GM06990 (cell line): ENCODE measurements at regions not wholly inside any gene's neighbourhood (a gene's known extent, or its start where the extent isn't known, plus 50 kb on each side); places are given as distances from the start of the nearest gene placed in this dataset.
"Not testable (repeated sequence)": the region's sequence is repeated elsewhere in the genome, so short reads cannot be mapped to it uniquely, and the experiment has no call there.

Experiments
- DNase-seq: peaks from one replicate; pipeline ENCODE4 v3.0.0-alpha.2; 2011; ENCODE audit not compliant: insufficient read length; ENCODE audit errors: extremely low read depth
- H3K27me3 ChIP-seq: replicated peaks from 2 replicates; pipeline ENCODE4 v1.6.0; 2011; ENCODE audit warnings: low read length; ENCODE audit not compliant: control insufficient read depth, insufficient read depth
- H3K36me3 ChIP-seq: 2 replicates; pipeline ENCODE4 v1.5.1; 2011; ENCODE audit warnings: low read length; ENCODE audit not compliant: control insufficient read depth, insufficient read depth
- H3K4me3 ChIP-seq: replicated peaks from 2 replicates; pipeline ENCODE4 v1.5.1; 2011; ENCODE audit warnings: low read depth, mild to moderate bottlenecking, control low read depth, low read length
- TF ChIP-seq, protein P1 (sequence below): IDR thresholded peaks from 2 replicates; pipeline ENCODE4 v1.5.1; 2011; ENCODE audit warnings: low read length, control low read depth, mild to moderate bottlenecking, inconsistent platforms; ENCODE audit not compliant: insufficient read depth, poor library complexity, severe bottlenecking

DNA sequence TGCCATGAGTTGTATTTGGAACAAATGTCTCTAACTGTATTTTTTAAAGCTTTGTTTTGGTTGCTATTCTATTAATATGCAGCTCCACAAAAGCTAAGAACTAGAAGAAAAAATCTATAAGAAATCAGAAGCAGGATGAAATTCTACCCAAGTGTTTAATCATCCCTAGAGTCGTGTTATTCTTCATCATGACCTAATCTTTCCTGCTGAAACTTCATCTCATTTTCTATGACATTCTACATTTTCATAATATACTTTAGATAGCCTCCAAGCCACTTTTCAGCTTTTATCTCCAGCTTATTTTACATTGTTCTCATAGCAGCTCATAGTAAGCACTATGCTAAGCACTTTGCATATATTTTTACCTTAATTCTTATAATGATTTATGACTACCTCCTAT, 302.8 kb downstream of the FOXO1 start:
- TF ChIP-seq, protein P1, sequence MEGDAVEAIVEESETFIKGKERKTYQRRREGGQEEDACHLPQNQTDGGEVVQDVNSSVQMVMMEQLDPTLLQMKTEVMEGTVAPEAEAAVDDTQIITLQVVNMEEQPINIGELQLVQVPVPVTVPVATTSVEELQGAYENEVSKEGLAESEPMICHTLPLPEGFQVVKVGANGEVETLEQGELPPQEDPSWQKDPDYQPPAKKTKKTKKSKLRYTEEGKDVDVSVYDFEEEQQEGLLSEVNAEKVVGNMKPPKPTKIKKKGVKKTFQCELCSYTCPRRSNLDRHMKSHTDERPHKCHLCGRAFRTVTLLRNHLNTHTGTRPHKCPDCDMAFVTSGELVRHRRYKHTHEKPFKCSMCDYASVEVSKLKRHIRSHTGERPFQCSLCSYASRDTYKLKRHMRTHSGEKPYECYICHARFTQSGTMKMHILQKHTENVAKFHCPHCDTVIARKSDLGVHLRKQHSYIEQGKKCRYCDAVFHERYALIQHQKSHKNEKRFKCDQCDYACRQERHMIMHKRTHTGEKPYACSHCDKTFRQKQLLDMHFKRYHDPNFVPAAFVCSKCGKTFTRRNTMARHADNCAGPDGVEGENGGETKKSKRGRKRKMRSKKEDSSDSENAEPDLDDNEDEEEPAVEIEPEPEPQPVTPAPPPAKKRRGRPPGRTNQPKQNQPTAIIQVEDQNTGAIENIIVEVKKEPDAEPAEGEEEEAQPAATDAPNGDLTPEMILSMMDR: no peak
- DNase-seq: no peak
- no peak overlapping the region for H3K4me3 ChIP-seq
- no peaks in the 10 kb centered on the region for H3K36me3 ChIP-seq
- H3K27me3 ChIP-seq: no peaks in the 10 kb centered on the region

GRCh38 chr13:40366119-40366518, 300.3 kb downstream of the FOXO1 start:
- TF ChIP-seq, protein P1: no peak
- DNase-seq: no peak
- Histone ChIP-seq H3K27me3 (no peaks in the 10 kb centered on the region), H3K36me3 (no peaks in the 10 kb centered on the region), H3K4me3 (no peak overlapping the region)

DNA sequence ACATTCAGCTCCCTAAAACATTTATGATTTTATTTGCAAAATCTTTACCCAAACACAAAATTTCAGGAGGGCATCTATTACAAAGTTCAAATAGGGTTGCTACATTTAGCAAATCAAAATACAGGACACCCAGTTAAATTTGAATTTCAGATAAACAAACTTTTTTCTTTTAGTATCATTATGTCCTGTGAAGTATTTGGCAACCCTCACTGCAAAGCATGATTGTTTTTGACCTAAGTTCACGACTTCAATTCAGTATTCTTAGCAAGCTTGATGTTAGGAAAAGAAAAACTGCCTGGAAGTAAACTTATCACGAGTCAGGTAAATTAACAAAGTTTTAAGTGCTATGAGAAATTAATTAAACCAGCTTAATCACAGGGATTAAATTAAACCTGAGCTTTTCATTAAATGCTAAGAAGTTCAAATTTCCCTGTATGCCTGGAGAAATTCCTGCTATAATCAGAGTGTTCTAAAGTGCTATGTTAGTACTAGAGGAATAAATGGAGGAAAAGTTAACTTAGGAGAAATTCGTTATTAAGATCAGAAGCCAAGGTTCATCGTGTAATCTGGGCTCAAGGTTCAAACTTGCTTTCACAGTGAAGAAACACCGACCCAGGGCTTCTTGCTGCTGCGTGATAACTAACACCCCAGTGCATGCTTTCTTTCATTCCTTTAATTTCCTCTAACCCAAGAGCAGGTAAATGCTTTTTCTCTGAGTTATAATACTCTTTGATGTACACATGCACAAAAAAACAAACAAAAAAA, 298.1 kb downstream of the FOXO1 start:
- TF ChIP-seq, protein P1: no peak
- Histone ChIP-seq H3K4me3 (no peak overlapping the region), H3K27me3 (no peaks in the 10 kb centered on the region), H3K36me3 (no peaks in the 10 kb centered on the region)
- no peak for DNase-seq

GRCh38 chr13:40370661-40371060, 295.8 kb downstream of the FOXO1 start:
- H3K4me3 ChIP-seq: no peak overlapping the region
- no peak for DNase-seq
- H3K36me3 ChIP-seq: no peaks in the 10 kb centered on the region
- TF ChIP-seq, protein P1: no peak
- H3K27me3 ChIP-seq: no peaks in the 10 kb centered on the region

- Histone ChIP-seq H3K27me3 (no peaks in the 10 kb centered on the region), H3K36me3 (no peaks in the 10 kb centered on the region), H3K4me3 (no peak overlapping the region)
- TF ChIP-seq, protein P1: no peak
- no peak for DNase-seq
Measured at GRCh38 chr13:40371531-40372125, 294.8 kb downstream of the FOXO1 start.

GRCh38 chr13:40373608-40374007, 292.8 kb downstream of the FOXO1 start:
- not testable (repeated sequence) for H3K27me3 ChIP-seq, H3K36me3 ChIP-seq, DNase-seq, H3K4me3 ChIP-seq
